HEK293T (cell line): ENCODE measurements at regions not wholly inside any gene's neighbourhood (a gene's known extent, or its start where the extent isn't known, plus 50 kb on each side); places are given as distances from the start of the nearest gene placed in this dataset.

Source experiments
- BHLHE40 ChIP-seq: fragments of 450-650 bp; IDR thresholded peaks from 2 replicates; pipeline ENCODE4 v1.6.1; 2016; ENCODE audit warnings: mild to moderate bottlenecking, moderate library complexity, borderline replicate concordance
- ELF4 ChIP-seq: fragments of 450-650 bp; IDR thresholded peaks from 2 replicates; pipeline ENCODE4 v1.6.1; 2017; ENCODE audit warnings: antibody characterized with exemption
- FOXA1 ChIP-seq: fragments of 450-650 bp; IDR thresholded peaks from 2 replicates; pipeline ENCODE4 v1.6.1; 2016; ENCODE audit warnings: mild to moderate bottlenecking
- FOXK2 ChIP-seq: fragments of 450-650 bp; IDR thresholded peaks from 2 replicates; pipeline ENCODE4 v1.6.1; 2016; ENCODE audit warnings: mild to moderate bottlenecking
- FOXM1 ChIP-seq: fragments of 450-650 bp; IDR thresholded peaks from 2 replicates; pipeline ENCODE4 v1.6.1; 2017; ENCODE audit warnings: mild to moderate bottlenecking, borderline replicate concordance
- LEF1 ChIP-seq: fragments of 450-650 bp; IDR thresholded peaks from 2 replicates; pipeline ENCODE4 v1.6.1; 2017; ENCODE audit warnings: mild to moderate bottlenecking, borderline replicate concordance
- NFRKB ChIP-seq: fragments of 450-650 bp; IDR thresholded peaks from 2 replicates; pipeline ENCODE4 v1.6.1; 2016; ENCODE audit warnings: mild to moderate bottlenecking, moderate library complexity
- SP1 ChIP-seq: fragments of 450-650 bp; IDR thresholded peaks from 2 replicates; pipeline ENCODE4 v1.6.1; 2017
- TARDBP ChIP-seq: fragments of 450-650 bp; IDR thresholded peaks from 2 replicates; pipeline ENCODE4 v1.6.1; 2016
- ZNF384 ChIP-seq: fragments of 450-650 bp; IDR thresholded peaks from 2 replicates; pipeline ENCODE4 v1.6.1; 2016
- TF ChIP-seq, protein P1 (sequence below): fragments of 450-650 bp; IDR thresholded peaks from 2 replicates; pipeline ENCODE4 v1.6.1; 2016

- no peak for TF ChIP-seq SP1
- no peak for TF ChIP-seq FOXK2
- no peak for TF ChIP-seq BHLHE40
- no peak for TF ChIP-seq TARDBP
- TF ChIP-seq ZNF384 = no peak
- no peak for TF ChIP-seq FOXM1
- TF ChIP-seq, protein P1, sequence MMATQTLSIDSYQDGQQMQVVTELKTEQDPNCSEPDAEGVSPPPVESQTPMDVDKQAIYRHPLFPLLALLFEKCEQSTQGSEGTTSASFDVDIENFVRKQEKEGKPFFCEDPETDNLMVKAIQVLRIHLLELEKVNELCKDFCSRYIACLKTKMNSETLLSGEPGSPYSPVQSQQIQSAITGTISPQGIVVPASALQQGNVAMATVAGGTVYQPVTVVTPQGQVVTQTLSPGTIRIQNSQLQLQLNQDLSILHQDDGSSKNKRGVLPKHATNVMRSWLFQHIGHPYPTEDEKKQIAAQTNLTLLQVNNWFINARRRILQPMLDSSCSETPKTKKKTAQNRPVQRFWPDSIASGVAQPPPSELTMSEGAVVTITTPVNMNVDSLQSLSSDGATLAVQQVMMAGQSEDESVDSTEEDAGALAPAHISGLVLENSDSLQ = no peak
- TF ChIP-seq NFRKB = no peak
- TF ChIP-seq ELF4 = no peak
- TF ChIP-seq LEF1 = no peak
- no peak for TF ChIP-seq FOXA1
Measured at GRCh38 chr5:111942201-111942600, 185.2 kb upstream of the NREP start.
